NCI-H82 treated with DMSO at 0.1 percent for 48 hours (cell line): ENCODE measurements at regions not wholly inside any gene's neighbourhood (a gene's known extent, or its start where the extent isn't known, plus 50 kb on each side); places are given as distances from the start of the nearest gene placed in this dataset.
A peak's percentile ranks its signal among the peaks of the same experiment; 100 is the strongest.

ENCODE experiments used
- DNase-seq: peaks from one replicate; lab custom pipeline; 2025; ENCODE audit not compliant: unreplicated experiment; lab: John Stamatoyannopoulos, UW

- DNase-seq = no peak
Measured at GRCh38 chr2:147520817-147521216, 324.0 kb upstream of the ACVR2A start.

- DNase-seq = no peak
Measured at GRCh38 chr2:147519178-147519577, 325.7 kb upstream of the ACVR2A start.

DNA sequence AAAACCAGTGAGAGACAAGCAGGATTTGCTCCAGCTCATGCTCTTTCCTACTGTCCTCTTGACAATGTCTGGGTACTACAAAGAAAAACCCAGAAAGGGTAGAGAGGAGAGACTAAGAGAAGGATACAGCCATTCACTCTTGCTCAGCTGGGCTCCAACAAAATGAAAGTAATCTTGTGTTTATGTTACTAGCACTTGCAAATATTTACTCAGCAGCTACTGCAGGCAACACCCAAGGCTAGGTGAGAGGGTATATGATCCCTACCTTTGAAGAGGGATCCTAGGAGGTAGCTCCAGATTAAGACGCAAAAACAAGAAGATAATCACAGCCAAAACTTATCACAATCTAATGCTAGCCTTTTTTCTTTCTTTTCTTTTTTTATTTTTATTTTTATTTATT lies 329.6 kb upstream of the ACVR2A start:
- no peak for DNase-seq

DNA sequence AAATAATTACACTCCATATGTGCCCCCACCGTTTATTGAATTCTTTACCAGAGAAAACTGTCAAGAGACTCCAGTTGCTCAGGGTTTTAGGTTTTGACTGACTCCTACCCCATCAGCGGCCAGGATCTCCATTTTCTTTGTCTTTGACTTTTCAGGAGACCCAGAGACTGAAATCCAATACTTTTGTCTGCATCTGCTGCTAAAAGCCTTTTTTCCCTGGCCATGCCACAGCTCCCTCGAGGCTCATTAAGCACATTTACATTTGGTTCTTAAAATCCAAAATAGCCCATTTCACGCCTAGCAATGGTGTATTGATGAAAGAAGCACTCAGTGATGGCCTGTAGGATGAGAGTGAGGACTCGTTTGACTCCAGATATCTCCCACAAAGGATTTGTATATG lies 332.6 kb upstream of the ACVR2A start:
- DNase-seq = no peak

DNA sequence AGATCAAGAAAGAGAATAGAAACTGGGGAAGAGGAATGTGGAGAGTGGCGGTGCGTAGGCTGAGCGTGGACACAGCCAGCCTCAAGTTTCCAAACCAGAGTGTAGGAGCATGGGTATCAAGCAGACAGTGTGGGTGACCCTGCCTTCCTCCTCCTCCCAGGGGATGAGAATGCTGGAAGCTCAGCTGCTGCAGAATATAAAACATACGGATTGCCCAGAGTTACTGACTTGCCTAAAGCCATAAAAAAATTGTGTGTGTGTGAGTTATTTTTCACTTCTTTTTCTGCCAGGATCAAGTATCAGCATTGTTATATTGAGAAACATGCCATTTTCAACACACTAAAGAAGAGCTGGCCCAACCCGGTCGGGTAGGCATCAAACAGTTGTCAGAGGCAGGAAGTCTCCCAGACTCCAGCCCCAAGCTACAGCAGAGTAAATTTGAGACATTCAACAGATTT lies 333.3 kb upstream of the ACVR2A start:
- DNase-seq = no peak

DNA sequence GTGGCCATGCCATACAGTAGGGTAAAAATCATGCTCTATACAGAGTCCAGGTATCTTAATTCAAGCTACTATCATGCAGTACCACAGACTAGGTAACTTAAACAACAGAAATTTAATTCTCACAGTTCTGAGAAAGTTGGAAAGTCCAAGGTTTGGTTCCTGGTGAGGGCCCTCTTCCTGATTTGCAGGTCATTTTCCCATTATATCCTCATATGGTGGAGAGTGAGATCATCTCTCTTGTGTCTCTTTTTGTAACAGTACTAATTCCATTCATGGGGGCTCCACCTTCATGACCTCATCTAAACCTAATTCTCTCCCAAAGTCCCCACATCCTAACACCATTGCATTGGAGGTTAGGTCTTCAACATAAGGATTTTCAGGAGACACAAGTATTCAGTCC lies 335.0 kb upstream of the ACVR2A start:
- no peak for DNase-seq

DNA sequence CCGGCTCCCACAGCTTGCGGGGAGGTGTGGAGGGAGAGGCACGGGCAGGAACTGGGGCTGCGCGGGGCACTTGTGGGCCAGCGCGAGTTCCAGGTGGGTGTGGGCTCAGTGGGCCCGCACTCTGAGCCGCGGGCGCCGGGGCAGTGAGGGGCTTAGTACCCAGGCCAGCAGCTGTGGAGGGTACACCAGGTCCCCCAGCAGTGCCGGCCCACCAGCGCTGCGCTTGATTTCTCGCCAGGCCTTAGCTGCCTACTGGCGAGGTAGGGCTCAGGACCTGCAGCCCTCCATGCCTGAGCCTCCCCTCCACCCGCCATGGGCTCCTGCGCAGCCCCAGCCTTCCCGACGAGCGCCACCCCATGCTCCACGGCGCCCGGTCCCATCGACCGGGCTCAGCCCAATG lies 337.9 kb upstream of the ACVR2A start:
- DNase-seq = no peak

DNA sequence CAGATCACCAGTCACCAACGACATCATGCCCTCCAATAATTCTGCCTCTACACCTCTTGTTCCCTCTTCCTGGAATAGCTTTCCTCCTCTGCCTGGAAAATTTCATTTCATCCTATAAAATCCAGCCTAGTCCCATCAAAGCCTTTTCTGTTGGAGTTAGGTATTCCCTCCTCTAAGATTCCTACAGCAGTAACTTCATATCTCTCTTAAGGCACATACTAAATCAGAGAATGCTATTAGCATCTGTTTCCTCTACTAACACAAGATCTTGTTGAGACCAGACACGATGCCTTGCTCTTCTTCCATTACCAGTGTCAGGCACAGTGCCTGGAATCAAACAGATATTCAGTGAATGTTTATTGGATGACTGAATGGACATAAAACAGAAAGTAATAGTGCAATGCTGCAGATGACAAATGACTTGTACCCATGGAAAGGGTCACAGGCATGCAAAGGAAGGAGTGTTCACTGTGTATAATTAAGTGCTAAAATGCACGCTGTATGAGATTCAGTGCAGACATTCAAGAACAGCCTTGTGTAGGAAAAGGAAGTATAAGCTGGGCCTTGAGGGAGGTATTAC lies 342.0 kb upstream of the ACVR2A start:
- no peak for DNase-seq

GRCh38 chr2:147501968-147502367 lies 342.9 kb upstream of the ACVR2A start:
- DNase-seq = no peak

GRCh38 chr2:147500819-147501395 lies 343.9 kb upstream of the ACVR2A start:
- DNase-seq = no peak

- DNase-seq = no peak
Measured at GRCh38 chr2:147500229-147500628, 344.6 kb upstream of the ACVR2A start.

- no peak for DNase-seq
Measured at GRCh38 chr2:147499785-147500184, 345.0 kb upstream of the ACVR2A start.

GRCh38 chr2:147495734-147496133 lies 349.1 kb upstream of the ACVR2A start:
- DNase-seq = no peak

GRCh38 chr2:147492471-147492870 lies 352.4 kb upstream of the ACVR2A start:
- DNase-seq = no peak

- no peak for DNase-seq
Measured at GRCh38 chr2:147491506-147491905, 353.3 kb upstream of the ACVR2A start.

GRCh38 chr2:147490401-147491261 lies 354.2 kb upstream of the ACVR2A start:
- DNase-seq = peak; percentile 67

DNA sequence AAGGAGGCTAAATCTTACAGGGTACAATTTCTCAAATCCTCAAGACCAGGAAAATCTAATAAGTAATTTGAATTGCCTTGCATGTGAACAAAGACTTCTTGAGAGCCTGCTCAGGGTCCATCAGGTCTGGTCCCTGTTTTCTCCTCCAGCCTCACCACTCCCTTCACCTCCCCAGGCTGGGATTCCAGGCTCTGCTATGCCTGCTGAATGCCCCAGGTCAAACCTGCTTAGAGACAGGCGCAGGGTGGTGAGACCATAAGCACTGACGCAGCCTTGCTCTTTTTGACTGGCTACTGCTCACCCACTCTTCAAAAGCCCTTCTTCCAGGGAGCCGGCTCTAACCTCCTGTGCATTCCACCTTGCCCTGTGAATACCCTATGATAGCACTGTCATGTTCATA lies 356.4 kb upstream of the ACVR2A start:
- DNase-seq = no peak

DNA sequence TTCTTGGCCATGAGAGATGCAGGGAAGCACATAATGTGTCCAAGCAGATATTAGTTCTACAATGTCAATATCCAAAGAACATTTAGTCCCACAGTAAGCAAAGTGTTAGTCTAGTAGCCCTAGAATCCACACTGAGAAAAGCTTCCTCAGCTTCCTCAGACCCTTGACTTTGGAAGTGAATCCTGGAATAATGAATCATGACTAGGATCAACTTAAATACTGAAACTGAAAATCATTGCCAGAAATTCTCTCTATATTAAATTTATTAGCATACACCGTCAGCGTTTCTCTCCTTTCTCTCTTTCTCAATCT lies 356.9 kb upstream of the ACVR2A start:
- no peak for DNase-seq

DNA sequence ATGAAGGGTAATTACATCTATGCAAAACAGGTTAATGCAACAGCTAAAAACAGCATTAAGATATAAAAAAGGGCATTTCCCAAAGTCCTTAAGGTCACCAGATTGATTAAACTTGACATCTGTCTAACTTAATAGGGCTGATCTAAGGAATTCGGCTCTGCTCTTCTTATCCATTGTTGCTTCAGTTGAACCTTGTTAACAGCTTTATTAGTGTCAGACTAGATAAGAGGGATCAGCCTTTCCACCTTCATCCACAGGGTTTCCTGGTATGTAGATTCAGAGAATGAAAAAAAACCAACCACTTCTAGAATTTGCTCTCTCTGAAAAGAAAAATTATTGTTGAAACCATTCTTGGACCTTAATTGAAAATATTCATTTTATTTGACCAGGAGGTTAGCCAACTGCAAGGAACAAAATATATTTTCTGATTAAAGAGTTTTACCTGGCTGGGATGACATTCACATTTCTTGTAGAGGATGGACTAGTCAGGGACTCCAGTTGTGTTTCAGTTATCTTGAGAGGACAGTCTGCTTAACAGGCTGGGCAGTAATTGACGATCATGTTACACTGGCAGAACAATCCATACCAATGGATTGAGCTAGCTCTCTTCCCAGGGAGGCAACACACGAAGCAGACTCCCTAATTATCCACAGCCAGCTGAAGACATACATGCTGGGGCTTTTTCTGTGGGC lies 357.4 kb upstream of the ACVR2A start:
- peak; percentile 85 for DNase-seq

GRCh38 chr2:147485210-147485851 lies 359.5 kb upstream of the ACVR2A start:
- DNase-seq = no peak

DNA sequence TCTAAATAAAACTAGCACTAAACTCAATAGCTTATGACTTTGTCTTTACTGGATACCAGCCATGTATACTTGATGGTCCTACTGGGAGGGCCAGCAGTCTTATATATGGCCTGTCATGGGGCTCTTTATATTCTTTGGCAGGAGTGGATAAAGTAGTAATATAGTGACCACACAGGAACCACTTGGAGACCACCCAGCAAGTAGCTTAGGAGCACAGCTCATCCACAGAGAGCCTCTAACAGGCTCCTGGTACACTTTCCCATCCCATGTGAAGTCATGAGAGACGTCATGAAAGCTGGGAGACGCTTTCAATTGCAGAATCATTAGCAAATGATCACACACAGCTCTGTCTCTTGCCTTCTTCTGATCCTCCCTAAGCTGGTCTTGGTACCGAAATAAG lies 360.9 kb upstream of the ACVR2A start:
- no peak for DNase-seq
